ENCODE measurements at regions not wholly inside any gene's neighbourhood (a gene's known extent, or its start where the extent isn't known, plus 50 kb on each side); places are given as distances from the start of the nearest gene placed in this dataset.

- TF ChIP-seq, protein P1, sequence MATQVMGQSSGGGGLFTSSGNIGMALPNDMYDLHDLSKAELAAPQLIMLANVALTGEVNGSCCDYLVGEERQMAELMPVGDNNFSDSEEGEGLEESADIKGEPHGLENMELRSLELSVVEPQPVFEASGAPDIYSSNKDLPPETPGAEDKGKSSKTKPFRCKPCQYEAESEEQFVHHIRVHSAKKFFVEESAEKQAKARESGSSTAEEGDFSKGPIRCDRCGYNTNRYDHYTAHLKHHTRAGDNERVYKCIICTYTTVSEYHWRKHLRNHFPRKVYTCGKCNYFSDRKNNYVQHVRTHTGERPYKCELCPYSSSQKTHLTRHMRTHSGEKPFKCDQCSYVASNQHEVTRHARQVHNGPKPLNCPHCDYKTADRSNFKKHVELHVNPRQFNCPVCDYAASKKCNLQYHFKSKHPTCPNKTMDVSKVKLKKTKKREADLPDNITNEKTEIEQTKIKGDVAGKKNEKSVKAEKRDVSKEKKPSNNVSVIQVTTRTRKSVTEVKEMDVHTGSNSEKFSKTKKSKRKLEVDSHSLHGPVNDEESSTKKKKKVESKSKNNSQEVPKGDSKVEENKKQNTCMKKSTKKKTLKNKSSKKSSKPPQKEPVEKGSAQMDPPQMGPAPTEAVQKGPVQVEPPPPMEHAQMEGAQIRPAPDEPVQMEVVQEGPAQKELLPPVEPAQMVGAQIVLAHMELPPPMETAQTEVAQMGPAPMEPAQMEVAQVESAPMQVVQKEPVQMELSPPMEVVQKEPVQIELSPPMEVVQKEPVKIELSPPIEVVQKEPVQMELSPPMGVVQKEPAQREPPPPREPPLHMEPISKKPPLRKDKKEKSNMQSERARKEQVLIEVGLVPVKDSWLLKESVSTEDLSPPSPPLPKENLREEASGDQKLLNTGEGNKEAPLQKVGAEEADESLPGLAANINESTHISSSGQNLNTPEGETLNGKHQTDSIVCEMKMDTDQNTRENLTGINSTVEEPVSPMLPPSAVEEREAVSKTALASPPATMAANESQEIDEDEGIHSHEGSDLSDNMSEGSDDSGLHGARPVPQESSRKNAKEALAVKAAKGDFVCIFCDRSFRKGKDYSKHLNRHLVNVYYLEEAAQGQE (IDR thresholded peaks at IDR 0.05; ENCODE audit: low read depth) = no peak
- TF ChIP-seq CEBPB (IDR thresholded peaks at IDR 0.05) = no peak
- no peak for TF ChIP-seq EGR1 (IDR thresholded peaks at IDR 0.05)
- no peak for TF ChIP-seq MAX (IDR thresholded peaks at IDR 0.05)
- TF ChIP-seq EP300 (IDR thresholded peaks at IDR 0.05; ENCODE audit: borderline replicate concordance) = no peak
- TF ChIP-seq TAF1 (IDR thresholded peaks at IDR 0.05; ENCODE audit: low read depth) = no peak
- TF ChIP-seq RAD21 (IDR thresholded peaks at IDR 0.05; ENCODE audit: low read depth) = no peak
- no peak for TF ChIP-seq CREB1 (IDR thresholded peaks at IDR 0.05; ENCODE audit: low read depth)
- no peak for TF ChIP-seq NFIC (IDR thresholded peaks at IDR 0.05)
- no peak for TF ChIP-seq TCF12 (IDR thresholded peaks at IDR 0.05; ENCODE audit: low read depth)
- TF ChIP-seq YY1 (IDR thresholded peaks at IDR 0.05; ENCODE audit: low read depth) = no peak
Observed at GRCh38 chr10:21417172-21417712, 108.2 kb downstream of the SKIDA1 start.

Measured in Ishikawa (cell line).